HL-60 (cell line): ENCODE measurements at regions not wholly inside any gene's neighbourhood (a gene's known extent, or its start where the extent isn't known, plus 50 kb on each side); places are given as distances from the start of the nearest gene placed in this dataset.

Experiments
- CTCF ChIP-seq: IDR thresholded peaks from one replicate; pipeline ENCODE4 v1.5.1; 2011; ENCODE audit warnings: low read length, control low read depth, inconsistent platforms; ENCODE audit not compliant: insufficient read depth
- GABPA ChIP-seq: IDR thresholded peaks from 2 replicates; pipeline ENCODE4 v1.6.1; 2012; ENCODE audit warnings: low read depth
- POLR2AphosphoS5 ChIP-seq: IDR thresholded peaks from 2 replicates; pipeline ENCODE4 v1.6.1; 2012; ENCODE audit warnings: low read depth
- REST ChIP-seq: IDR thresholded peaks from 2 replicates; pipeline ENCODE4 v1.6.1; 2012; ENCODE audit warnings: low read depth; ENCODE audit not compliant: insufficient replicate concordance
- SPI1 ChIP-seq: IDR thresholded peaks from 2 replicates; pipeline ENCODE4 v1.6.1; 2012; ENCODE audit warnings: low read depth, mild to moderate bottlenecking, borderline replicate concordance

- TF ChIP-seq CTCF (no peak), POLR2AphosphoS5 (no peak), GABPA (no peak), REST (no peak), SPI1 (no peak)
Observed at GRCh38 chr5:155732587-155733376, 594.2 kb upstream of the SGCD start.
